Liver (tissue), 8 donors: ENCODE measurements at regions not wholly inside any gene's neighbourhood (a gene's known extent, or its start where the extent isn't known, plus 50 kb on each side); places are given as distances from the start of the nearest gene placed in this dataset.

ENCODE experiments used
- DNase-seq: peaks from one replicate; pipeline ENCODE4 v3.0.0-alpha.2; 2017; ENCODE audit warnings: low spot score
- H3K27ac ChIP-seq, 2 donors: one replicate each; pipeline ENCODE4 v1.7.0; 2013; ENCODE audit warnings: inconsistent platforms in 2 of 2, low read length in 2 of 2, control low read depth in 1 of 2, low read depth in 1 of 2, mild to moderate bottlenecking in 1 of 2
- H3K27me3 ChIP-seq, 4 donors: one replicate each; pipeline versions ENCODE4 v1.6.1 to v1.7.0; 2013; ENCODE audit warnings: low read length in 3 of 4, inconsistent platforms in 1 of 4, mild to moderate bottlenecking in 1 of 4, moderate library complexity in 1 of 4; ENCODE audit not compliant: control insufficient read depth in 4 of 4, insufficient read depth in 4 of 4
- H3K36me3 ChIP-seq, 4 donors: one replicate each; pipeline versions ENCODE4 v1.6.1 to v1.7.0; 2013; ENCODE audit warnings: low read length in 3 of 4, mild to moderate bottlenecking in 3 of 4, low read depth in 1 of 4, moderate library complexity in 1 of 4; ENCODE audit not compliant: control insufficient read depth in 4 of 4, insufficient read depth in 3 of 4
- H3K4me1 ChIP-seq, 4 donors: one replicate each; pipeline versions ENCODE4 v1.6.1 to v1.7.0; 2013; ENCODE audit warnings: low read length in 3 of 4, mild to moderate bottlenecking in 3 of 4, moderate library complexity in 1 of 4; ENCODE audit not compliant: control insufficient read depth in 4 of 4, insufficient read depth in 4 of 4
- H3K4me3 ChIP-seq, 3 donors: one replicate each; pipeline versions ENCODE4 v1.6.1 to v1.7.0; 2013; ENCODE audit warnings: low read length in 3 of 3, control low read depth in 1 of 3, low read depth in 1 of 3, mild to moderate bottlenecking in 1 of 3
- H3K9ac ChIP-seq, 2 donors: one replicate each; pipeline ENCODE4 v1.7.0; 2013; ENCODE audit warnings: low read length in 2 of 2, mild to moderate bottlenecking in 2 of 2, moderate library complexity in 2 of 2, control low read depth in 1 of 2, low read depth in 1 of 2
- H3K9me3 ChIP-seq, 4 donors: one replicate each; pipeline versions ENCODE4 v1.6.1 to v1.7.0; 2013; ENCODE audit warnings: low read length in 3 of 4; ENCODE audit not compliant: control insufficient read depth in 4 of 4
- EGR1 ChIP-seq, 2 donors: IDR thresholded peaks; 2 replicates each; pipeline ENCODE4 v1.6.1; 2016 to 2018; ENCODE audit warnings: antibody characterized with exemption in 2 of 2, low read depth in 2 of 2
- FOXA1 ChIP-seq: IDR thresholded peaks from 2 replicates; pipeline ENCODE4 v1.6.1; 2016; ENCODE audit warnings: antibody characterized with exemption
- FOXA2 ChIP-seq: IDR thresholded peaks from 2 replicates; pipeline ENCODE4 v1.6.1; 2016; ENCODE audit warnings: antibody characterized with exemption
- GABPA ChIP-seq, 2 donors: IDR thresholded peaks in 1 of 2; conservative IDR thresholded peaks in 1 of 2; 2 replicates each; pipeline ENCODE4 v1.6.1; 2016; ENCODE audit warnings: antibody characterized with exemption in 2 of 2, mild to moderate bottlenecking in 1 of 2, moderate library complexity in 1 of 2
- HNF4A ChIP-seq, 2 donors: conservative IDR thresholded peaks; 2 replicates each; pipeline ENCODE4 v1.6.1; 2016; ENCODE audit warnings: antibody characterized with exemption in 2 of 2, mild to moderate bottlenecking in 2 of 2
- HNF4G ChIP-seq: IDR thresholded peaks from 2 replicates; pipeline ENCODE4 v1.6.1; 2016; ENCODE audit warnings: antibody characterized with exemption
- JUND ChIP-seq, 2 donors: IDR thresholded peaks; 2 replicates each; pipeline ENCODE4 v1.6.1; 2016; ENCODE audit warnings: antibody characterized with exemption in 2 of 2
- NR2F2 ChIP-seq: IDR thresholded peaks from 2 replicates; pipeline ENCODE4 v1.6.1; 2016; ENCODE audit warnings: antibody characterized with exemption
- RAD21 ChIP-seq, 2 donors: IDR thresholded peaks; 2 replicates each; pipeline ENCODE4 v1.6.1; 2016; ENCODE audit warnings: antibody characterized with exemption in 2 of 2, mild to moderate bottlenecking in 2 of 2
- RXRA ChIP-seq, 2 donors: IDR thresholded peaks; 2 replicates each; pipeline ENCODE4 v1.6.1; 2017 to 2018; ENCODE audit warnings: antibody characterized with exemption in 2 of 2, mild to moderate bottlenecking in 1 of 2
- SP1 ChIP-seq: IDR thresholded peaks from 2 replicates; pipeline ENCODE4 v1.6.1; 2018; ENCODE audit warnings: antibody characterized with exemption, mild to moderate bottlenecking
- TAF1 ChIP-seq: conservative IDR thresholded peaks from 2 replicates; pipeline ENCODE4 v1.6.1; 2016; ENCODE audit warnings: antibody characterized with exemption, mild to moderate bottlenecking
- YY1 ChIP-seq: IDR thresholded peaks from 2 replicates; pipeline ENCODE4 v1.6.1; 2016; ENCODE audit warnings: antibody characterized with exemption, mild to moderate bottlenecking
- WGBS: extraction: QIAGEN DNeasy Blood & Tissue Kit; methylation state at CpG from one replicate; pipeline ENCODE4 v1.1.7; 2013; 5-methylcytosine and 5-hydroxymethylcytosine counted together
- TF ChIP-seq, protein P1 (sequence below): IDR thresholded peaks from 2 replicates; pipeline ENCODE4 v1.6.1; 2016; ENCODE audit warnings: antibody characterized with exemption
- TF ChIP-seq, protein P2 (sequence below): fragments of 150-350 bp; IDR thresholded peaks from 2 replicates; pipeline ENCODE4 v1.5.1; 2017; ENCODE audit warnings: improper control_type of control experiment, low read depth, low read length; ENCODE audit not compliant: missing input control
- TF ChIP-seq, protein P3 (sequence below): IDR thresholded peaks from 2 replicates; pipeline ENCODE4 v1.6.1; 2016; ENCODE audit warnings: antibody characterized with exemption
- TF ChIP-seq, protein P4 (sequence below): IDR thresholded peaks from 2 replicates; pipeline ENCODE4 v1.6.1; 2016; ENCODE audit warnings: antibody characterized with exemption, mild to moderate bottlenecking
- TF ChIP-seq, protein P5 (sequence below): IDR thresholded peaks from 2 replicates; pipeline ENCODE4 v1.6.1; 2016; ENCODE audit warnings: antibody characterized with exemption
- donor health status: healthy.
- donor health status: healthy.
- donor health status: healthy.
- donor health status: healthy.
- donor health status: healthy.

DNA sequence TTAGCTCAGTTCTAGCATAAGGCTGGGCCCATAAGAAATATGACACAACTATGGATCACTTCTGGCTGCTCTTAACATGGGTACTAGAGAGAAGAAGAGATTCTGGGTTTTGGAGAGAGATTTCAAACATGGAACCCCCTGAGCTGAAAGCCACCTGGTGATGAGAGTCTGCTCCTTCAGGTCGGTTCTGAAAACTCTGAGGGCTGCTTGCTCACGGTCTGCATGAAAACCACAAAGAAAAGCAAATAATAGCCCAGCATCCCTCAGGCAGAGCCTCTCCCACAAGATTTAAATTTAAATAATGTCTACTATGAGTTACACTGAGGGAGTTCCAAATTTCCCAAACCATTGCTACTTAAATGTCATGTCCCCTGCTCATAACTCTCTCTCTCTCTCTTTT, 301.5 kb downstream of the BMP7 start:
- Histone ChIP-seq H3K36me3 (no peaks in the 10 kb centered on the region), H3K4me3 (no peak overlapping the region), H3K27me3 (peaks cover 0 to 2% (median 0%) of the 10 kb centered on the region in 4 donors), H3K27ac (no peak overlapping the region), H3K9me3 (no peaks in the 10 kb centered on the region), H3K9ac (no peak overlapping the region), H3K4me1 (no peaks in the 10 kb centered on the region)
- no peak for DNase-seq
- TF ChIP-seq, protein P1, sequence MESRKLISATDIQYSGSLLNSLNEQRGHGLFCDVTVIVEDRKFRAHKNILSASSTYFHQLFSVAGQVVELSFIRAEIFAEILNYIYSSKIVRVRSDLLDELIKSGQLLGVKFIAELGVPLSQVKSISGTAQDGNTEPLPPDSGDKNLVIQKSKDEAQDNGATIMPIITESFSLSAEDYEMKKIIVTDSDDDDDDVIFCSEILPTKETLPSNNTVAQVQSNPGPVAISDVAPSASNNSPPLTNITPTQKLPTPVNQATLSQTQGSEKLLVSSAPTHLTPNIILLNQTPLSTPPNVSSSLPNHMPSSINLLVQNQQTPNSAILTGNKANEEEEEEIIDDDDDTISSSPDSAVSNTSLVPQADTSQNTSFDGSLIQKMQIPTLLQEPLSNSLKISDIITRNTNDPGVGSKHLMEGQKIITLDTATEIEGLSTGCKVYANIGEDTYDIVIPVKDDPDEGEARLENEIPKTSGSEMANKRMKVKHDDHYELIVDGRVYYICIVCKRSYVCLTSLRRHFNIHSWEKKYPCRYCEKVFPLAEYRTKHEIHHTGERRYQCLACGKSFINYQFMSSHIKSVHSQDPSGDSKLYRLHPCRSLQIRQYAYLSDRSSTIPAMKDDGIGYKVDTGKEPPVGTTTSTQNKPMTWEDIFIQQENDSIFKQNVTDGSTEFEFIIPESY, result no peak
- TF ChIP-seq HNF4A (conservative IDR thresholded peaks at IDR 0.05), result no peak
- TF ChIP-seq RAD21 (IDR thresholded peaks at IDR 0.05), result no peak
- TF ChIP-seq GABPA (IDR thresholded peaks at IDR 0.05 in 1 of 2, conservative IDR thresholded peaks at IDR 0.05 in 1 of 2), result no peak
- TF ChIP-seq NR2F2, result no peak
- TF ChIP-seq YY1, result no peak
- 36% methylated on average over 2 of the region's 2 CpGs for WGBS

DNA sequence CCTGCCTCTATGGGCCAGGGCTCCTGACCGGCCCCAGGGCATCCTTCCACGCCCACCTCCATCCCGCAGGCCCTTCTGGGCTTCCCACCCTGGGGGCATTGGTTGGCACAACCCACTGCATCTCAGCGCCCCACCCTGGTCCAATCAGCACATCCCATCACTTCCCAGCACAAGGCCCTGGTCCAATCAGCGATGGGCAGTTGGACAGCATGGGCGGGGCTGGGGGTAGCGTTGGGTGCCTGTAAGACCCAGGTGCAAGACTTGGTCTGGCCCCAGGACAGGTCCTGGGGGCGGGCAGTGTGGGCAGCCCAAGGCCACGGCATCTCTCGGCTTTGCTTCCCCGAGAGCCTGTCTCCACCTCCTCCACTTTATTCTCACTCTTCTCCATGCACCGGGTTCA, 298.5 kb downstream of the BMP7 start:
- 67% methylated on average over 12 of the region's 12 CpGs for WGBS
- no peak overlapping the region for H3K4me3 ChIP-seq
- no peaks in the 10 kb centered on the region for H3K4me1 ChIP-seq
- H3K36me3 ChIP-seq, result no peaks in the 10 kb centered on the region
- H3K27ac ChIP-seq, result no peak overlapping the region
- H3K27me3 ChIP-seq, result peaks cover 0 to 3% (median 1%) of the 10 kb centered on the region in 4 donors
- H3K9ac ChIP-seq, result no peak overlapping the region
- no peak for DNase-seq
- no peaks in the 10 kb centered on the region for H3K9me3 ChIP-seq
- TF ChIP-seq HNF4G (no peak), RAD21 (IDR thresholded peaks at IDR 0.05) (no peak), EGR1 (IDR thresholded peaks at IDR 0.05; ENCODE audit: low read depth in 2 of 2) (no peak), FOXA2 (no peak), NR2F2 (no peak), GABPA (IDR thresholded peaks at IDR 0.05 in 1 of 2, conservative IDR thresholded peaks at IDR 0.05 in 1 of 2) (no peak), HNF4A (conservative IDR thresholded peaks at IDR 0.05) (no peak), SP1 (no peak), YY1 (no peak), JUND (IDR thresholded peaks at IDR 0.05) (no peak), RXRA (IDR thresholded peaks at IDR 0.05) (no peak), TAF1 (no peak), FOXA1 (no peak)
- TF ChIP-seq, protein P1, result no peak
- TF ChIP-seq, protein P2, sequence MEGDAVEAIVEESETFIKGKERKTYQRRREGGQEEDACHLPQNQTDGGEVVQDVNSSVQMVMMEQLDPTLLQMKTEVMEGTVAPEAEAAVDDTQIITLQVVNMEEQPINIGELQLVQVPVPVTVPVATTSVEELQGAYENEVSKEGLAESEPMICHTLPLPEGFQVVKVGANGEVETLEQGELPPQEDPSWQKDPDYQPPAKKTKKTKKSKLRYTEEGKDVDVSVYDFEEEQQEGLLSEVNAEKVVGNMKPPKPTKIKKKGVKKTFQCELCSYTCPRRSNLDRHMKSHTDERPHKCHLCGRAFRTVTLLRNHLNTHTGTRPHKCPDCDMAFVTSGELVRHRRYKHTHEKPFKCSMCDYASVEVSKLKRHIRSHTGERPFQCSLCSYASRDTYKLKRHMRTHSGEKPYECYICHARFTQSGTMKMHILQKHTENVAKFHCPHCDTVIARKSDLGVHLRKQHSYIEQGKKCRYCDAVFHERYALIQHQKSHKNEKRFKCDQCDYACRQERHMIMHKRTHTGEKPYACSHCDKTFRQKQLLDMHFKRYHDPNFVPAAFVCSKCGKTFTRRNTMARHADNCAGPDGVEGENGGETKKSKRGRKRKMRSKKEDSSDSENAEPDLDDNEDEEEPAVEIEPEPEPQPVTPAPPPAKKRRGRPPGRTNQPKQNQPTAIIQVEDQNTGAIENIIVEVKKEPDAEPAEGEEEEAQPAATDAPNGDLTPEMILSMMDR, result no peak
- TF ChIP-seq, protein P3, sequence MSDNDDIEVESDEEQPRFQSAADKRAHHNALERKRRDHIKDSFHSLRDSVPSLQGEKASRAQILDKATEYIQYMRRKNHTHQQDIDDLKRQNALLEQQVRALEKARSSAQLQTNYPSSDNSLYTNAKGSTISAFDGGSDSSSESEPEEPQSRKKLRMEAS, result no peak
- TF ChIP-seq, protein P4, sequence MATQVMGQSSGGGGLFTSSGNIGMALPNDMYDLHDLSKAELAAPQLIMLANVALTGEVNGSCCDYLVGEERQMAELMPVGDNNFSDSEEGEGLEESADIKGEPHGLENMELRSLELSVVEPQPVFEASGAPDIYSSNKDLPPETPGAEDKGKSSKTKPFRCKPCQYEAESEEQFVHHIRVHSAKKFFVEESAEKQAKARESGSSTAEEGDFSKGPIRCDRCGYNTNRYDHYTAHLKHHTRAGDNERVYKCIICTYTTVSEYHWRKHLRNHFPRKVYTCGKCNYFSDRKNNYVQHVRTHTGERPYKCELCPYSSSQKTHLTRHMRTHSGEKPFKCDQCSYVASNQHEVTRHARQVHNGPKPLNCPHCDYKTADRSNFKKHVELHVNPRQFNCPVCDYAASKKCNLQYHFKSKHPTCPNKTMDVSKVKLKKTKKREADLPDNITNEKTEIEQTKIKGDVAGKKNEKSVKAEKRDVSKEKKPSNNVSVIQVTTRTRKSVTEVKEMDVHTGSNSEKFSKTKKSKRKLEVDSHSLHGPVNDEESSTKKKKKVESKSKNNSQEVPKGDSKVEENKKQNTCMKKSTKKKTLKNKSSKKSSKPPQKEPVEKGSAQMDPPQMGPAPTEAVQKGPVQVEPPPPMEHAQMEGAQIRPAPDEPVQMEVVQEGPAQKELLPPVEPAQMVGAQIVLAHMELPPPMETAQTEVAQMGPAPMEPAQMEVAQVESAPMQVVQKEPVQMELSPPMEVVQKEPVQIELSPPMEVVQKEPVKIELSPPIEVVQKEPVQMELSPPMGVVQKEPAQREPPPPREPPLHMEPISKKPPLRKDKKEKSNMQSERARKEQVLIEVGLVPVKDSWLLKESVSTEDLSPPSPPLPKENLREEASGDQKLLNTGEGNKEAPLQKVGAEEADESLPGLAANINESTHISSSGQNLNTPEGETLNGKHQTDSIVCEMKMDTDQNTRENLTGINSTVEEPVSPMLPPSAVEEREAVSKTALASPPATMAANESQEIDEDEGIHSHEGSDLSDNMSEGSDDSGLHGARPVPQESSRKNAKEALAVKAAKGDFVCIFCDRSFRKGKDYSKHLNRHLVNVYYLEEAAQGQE, result no peak
- TF ChIP-seq, protein P5, sequence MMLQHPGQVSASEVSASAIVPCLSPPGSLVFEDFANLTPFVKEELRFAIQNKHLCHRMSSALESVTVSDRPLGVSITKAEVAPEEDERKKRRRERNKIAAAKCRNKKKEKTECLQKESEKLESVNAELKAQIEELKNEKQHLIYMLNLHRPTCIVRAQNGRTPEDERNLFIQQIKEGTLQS, result no peak
